ENCODE measurements at regions not wholly inside any gene's neighbourhood (a gene's known extent, or its start where the extent isn't known, plus 50 kb on each side); places are given as distances from the start of the nearest gene placed in this dataset.

- no peak for FAIRE-seq
Measured at GRCh38 chr3:74501007-74501406, 113.5 kb downstream of the CNTN3 start.

DNA sequence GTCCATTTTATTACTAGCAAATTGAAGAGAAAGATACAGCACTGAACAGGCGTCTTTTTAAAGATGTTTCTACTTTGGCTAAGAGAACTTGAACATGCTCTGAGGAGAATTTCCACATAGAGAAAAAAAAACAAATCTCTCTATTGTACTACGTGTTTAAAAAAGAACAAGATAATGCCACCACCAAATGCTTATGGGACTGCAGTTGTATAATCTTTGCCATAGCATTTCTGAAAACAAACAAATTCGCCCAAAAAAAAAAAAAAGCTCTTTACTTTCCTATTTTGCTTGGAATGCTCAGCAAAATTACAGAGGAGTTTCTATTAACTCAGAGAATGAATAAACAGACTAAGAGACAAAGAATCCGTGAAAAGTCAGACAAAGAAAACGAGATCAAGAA is 114.2 kb downstream of the CNTN3 start:
- no peak for FAIRE-seq

DNA sequence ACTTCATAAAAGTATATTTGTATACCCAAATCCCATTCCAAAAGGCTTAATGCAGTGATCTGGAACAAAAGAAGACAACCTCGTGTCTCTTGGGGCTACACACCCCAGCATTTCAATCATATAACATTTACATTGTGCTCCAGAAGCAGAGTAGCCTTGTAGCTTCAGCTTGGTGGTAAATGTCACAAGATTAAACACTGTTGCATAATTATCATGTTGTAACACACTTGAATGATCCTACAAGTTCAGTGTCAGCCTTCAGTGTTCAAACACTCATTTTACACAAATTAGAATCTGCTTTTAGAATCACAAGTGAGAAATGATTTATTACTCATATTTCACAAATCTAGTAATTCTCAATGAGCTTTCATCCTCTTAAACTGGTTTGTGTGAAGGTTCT is 122.6 kb downstream of the CNTN3 start:
- FAIRE-seq, result no peak

DNA sequence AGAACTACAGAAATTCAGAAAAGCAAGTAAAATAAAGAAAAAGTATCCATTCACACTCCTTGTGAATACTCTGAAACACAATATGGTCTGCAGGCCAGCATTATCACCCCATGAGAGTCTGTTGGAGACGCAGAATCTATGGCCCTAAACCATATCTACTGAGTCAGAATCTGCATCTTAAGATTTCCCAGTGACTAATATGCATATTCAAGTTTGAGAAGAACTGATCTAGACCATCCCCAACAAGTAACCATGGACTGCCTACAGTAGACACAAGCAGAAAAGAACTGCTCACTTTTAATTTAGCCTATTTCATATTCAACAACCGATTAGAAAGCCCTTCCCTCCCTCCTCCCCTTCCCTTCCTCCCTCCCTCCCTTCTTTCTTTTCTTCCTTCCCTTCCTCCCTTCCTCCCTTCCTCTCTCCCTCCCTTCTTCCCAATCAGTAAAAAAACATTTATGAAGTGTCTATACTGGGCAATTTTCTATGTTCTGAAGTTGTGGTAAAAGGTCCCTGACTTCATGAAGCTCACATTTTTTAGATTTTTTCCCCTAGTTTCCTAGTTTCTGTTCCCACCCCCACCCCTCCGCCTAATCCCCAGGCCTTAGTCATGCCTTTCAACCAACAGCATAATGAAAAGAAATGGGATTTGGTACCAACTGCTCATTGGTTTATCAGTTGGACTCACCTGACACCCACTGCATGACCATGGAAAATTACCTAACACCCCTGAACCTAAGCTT is 125.2 kb downstream of the CNTN3 start:
- FAIRE-seq, result no peak

GRCh38 chr3:74479915-74480314 is 134.5 kb downstream of the CNTN3 start:
- no peak for FAIRE-seq

- no peak for FAIRE-seq
Measured at GRCh38 chr3:74470313-74470712, 144.1 kb downstream of the CNTN3 start.

DNA sequence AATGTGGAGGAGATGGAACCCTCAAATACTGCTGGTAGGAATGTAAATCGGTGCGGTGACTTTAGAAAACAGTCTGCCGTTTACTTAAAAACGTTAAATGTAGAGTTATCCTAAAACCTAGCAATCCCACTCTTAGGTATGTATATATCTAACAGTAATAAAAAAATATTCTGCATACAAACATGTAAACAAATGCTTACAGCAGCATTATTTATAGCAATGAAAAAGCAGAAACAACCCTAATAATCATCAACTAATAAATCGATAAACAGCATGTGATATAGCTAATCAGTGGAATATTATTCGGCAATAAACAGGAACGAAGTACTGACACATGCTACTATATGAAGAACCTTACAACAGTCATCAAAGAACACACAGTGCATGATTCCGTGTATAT is 144.7 kb downstream of the CNTN3 start:
- no peak for FAIRE-seq

DNA sequence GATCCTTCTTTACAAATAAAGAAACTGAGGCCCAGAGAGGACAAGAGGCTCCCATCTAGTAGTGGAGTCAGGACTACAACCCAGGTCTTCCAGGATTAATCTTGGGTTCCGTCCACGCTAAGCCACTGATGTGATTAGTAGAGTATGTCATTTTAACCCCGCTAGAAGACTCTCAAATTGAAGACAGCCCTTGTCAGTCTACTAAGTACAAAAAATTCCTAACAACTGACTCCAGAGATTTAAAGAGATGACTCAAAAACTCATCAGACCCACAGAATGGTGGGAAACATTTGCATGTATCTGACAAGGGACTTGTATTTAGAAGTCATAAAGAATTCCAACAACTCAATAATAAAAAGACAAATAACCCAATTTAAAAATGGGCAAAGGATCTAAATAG is 145.3 kb downstream of the CNTN3 start:
- no peak for FAIRE-seq

DNA sequence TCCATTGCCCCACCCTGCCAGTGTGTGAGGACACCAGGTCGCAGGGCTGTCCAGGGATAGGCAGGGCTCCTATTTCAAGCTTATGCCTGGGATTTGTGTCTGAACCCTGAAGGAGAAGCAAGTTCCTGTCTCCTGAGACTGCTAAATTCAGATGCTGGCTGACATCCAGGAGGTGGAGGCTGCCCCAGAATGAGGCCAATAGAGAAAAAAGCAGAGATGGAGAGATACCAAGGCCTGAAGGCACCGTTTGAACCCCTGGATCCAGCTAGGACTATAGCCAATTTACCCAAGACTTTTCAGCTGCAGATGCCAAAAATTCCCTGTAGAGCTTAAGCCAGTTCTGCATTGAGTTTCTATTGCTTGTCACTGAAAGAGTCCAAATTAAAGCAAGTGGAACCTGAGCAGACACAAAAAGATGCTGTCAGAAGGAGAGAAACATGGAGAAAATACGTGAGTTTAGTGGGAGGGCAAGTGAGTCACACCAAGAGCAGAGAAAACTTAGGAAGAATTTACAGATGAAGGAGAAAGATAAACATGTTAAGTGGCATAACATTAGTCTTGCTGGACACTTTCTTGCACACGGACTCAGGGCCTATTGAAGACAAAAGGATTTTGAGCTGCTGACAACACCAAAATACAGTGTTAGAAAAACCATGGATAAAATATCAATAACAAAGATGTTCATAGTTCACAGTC is 148.6 kb downstream of the CNTN3 start:
- FAIRE-seq, result no peak

GRCh38 chr3:74463515-74463914 is 150.9 kb downstream of the CNTN3 start:
- FAIRE-seq, result no peak

- FAIRE-seq, result no peak
Measured at GRCh38 chr3:74456166-74456565, 158.3 kb downstream of the CNTN3 start.

GRCh38 chr3:74447221-74447620 is 167.2 kb downstream of the CNTN3 start:
- FAIRE-seq, result no peak

DNA sequence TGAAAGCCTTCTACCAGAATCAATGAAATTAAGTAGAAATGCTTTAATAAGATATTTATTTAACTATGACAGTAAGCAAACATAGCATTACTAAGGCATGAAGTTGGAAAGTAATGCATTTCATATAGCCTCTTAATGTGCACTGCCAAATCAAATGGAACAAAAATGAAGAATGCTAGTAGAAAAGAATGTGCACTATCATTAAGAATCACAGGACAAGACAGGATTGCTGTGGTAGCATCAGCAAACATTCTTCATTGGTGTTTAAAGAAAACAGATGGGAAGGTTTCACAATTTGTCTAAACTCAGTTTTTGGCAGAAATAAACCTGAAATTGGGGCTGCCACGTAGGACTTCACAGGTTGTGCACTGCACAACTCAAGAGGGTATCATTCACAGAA is 168.9 kb downstream of the CNTN3 start:
- FAIRE-seq, result no peak

DNA sequence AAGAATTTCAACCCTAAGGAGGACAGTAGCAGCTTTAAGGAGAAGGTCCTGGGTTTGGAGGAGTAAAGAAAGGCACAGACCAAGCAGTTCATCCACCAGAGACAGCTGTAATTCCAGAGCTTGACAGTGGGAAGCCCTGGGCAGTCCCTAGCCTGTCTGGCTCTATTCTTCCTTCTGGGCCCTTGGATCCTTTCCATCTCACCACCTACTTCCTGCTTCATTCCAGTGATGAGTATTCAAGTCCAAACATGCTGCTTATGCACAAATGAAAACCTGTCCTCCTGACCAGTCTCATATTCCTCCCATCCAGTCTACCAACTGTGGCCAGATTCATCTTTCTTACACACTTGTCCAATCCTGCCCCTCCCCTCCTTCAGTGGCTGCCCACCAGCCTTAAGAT is 171.4 kb downstream of the CNTN3 start:
- FAIRE-seq, result no peak

GRCh38 chr3:74442683-74443082 is 171.8 kb downstream of the CNTN3 start:
- FAIRE-seq, result no peak

- FAIRE-seq, result no peak
Measured at GRCh38 chr3:74442068-74442467, 172.4 kb downstream of the CNTN3 start.

DNA sequence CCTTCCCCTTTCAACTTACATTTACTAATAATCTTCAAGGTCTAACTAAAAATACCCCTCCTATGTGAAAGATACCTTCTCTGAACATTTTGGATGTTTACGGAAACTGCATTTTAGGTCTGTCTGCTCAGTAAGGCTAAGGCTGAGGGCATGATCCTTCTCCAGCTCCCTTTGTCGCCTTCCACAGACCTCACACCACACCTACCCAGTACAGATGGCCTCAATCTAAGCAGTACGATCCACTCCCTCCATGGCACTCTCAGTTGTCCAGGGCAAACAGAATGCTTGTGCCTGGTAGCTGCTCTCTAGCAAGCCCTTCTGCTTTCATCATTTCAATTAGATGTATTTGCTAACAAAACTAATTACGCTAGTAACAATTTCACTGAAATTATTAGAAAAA is 178.3 kb downstream of the CNTN3 start:
- no peak for FAIRE-seq

GRCh38 chr3:74435631-74436030 is 178.8 kb downstream of the CNTN3 start:
- no peak for FAIRE-seq

DNA sequence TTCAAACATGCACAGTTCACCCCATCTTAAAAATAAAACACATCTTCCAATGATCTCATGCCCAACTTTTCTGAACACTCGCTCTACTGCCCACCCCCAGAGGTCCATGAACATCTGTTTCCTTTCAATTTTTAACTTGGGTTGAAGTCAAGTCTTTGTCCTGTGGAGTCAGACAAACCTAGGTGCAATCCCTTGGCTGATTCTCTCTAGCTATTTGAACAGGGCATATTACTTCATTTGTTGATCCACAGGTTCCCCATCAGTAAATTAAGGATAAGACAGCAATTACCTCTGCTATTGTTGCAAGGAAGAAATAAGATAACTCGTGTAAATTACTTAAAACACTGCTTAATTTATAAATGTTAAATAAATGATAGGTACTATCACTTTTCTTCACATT is 180.1 kb downstream of the CNTN3 start:
- no peak for FAIRE-seq

DNA sequence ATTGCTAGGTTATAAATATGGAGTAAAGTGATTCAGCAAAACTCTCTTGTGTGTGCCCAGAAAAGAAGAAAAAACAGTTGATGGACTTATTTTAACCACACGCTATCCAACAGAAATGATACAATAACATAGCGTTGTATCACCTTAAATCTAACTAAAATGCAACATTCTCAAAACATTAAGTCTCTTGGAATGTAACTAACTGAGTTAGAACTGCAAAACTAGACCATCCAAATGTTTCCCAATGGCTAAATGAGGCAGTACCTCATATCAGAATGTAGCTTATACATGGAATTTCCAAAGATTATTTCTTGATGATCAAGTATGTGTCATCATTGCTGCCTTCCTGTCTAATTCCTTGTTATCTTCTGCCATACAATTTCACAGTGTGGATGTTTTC is 187.9 kb downstream of the CNTN3 start:
- no peak for FAIRE-seq

DNA sequence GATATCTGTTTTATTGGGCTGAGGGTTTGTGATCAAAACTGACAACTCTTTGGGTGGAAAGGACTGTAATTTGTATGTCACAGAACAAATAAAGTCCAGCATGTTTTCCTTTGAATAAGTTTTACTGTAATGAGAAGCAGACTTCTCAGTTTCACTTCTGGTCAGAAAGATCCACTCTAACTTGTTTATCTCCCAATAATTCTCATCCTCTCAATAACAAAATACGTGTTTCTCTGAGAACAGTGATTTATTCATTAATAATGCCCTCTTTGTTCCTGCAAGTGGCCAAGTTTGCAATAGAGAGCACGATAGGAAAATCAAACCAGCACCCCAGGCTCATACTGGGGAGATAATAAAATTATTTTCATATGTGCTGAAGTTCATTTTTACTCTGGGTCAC is 190.6 kb downstream of the CNTN3 start:
- FAIRE-seq, result no peak

DNA sequence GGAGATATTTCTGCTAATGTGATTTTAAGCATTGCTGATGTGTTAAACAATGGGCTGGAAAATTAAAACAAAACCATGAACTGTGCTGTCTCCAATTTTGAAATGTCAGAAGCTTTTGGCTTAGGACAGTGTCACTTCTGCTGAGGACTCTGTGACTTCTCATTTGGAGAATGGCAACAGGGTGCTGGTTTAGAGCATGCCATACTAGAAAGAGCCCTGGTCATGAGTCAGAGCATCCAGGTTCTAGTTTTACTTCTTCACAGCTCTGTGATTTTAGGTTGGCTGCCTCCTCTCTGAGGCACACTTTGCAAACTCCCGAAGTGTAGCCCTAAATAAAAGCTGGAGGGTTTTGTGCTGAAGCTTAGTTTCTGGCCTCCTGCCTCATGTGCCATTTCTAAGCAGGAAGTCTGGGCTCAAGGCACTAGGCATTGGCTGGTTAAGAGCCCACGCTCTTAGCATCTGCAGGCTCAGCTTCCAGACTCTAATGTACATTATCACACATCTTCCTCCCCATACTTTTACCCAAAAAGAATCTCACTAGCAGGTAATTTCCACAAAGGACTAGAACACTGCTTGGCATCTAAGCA is 193.8 kb downstream of the CNTN3 start:
- FAIRE-seq, result no peak

DNA sequence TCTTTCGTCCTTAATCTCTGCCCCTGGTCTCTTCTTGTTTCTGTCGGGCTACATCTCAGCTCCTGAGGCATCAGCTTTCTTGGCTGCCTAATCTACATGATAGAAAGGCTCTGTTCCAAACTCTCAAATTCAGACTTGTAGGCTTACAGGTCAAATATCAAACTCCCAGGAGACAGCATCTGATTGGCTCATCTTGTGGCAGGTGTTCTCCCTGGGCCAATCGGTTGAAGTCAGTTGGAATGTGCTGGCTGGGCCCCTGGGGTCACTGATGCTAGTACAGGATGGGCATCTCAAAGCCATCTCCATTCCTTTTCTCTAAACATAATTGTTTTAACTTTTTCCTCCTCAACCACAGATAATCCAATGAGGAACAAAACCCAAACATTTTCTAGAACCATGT is 198.7 kb downstream of the CNTN3 start:
- no peak for FAIRE-seq

DNA sequence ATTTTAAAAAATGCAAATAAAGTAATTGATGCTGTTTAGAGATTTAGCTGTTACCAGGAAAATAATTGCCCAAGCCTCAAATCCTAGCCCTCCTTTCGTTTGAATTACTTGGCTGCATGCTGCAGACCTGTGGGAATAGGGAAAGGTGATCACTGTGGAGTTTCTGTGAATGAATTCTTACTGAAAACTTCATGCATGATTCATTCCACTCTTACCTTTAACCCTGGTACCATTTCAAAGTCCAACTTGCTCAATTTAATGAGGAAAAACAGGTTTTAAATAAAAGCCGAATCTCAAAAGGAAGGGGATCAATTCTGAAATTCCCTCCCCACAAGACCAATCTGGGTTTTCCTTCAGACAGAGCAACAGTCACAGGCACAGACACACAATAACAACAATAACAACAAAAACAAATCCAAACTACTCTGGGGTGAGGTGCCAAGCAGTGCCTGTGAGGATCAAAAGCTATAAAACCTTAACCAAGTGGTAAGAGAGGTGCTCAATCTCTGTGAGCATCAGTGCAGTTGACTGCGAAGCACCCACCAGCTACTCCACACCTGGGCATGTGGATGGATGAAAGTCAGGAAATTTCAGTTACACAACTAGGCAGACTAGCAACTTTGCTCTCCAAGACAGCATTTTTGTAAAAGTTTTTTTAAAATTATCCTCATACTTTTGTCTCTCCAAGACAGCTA is 200.8 kb downstream of the CNTN3 start:
- FAIRE-seq, result no peak

All from islet of Langerhans (tissue), 1 donor.